IMR-90 (cell line): ENCODE measurements at regions not wholly inside any gene's neighbourhood (a gene's known extent, or its start where the extent isn't known, plus 50 kb on each side); places are given as distances from the start of the nearest gene placed in this dataset.

Experiments
- ATAC-seq: fragments of 200-7000 bp; cut with Tn5 transposase; 2 replicates; pipeline ENCODE4 v1.9.1; 2020; ENCODE audit warnings: low read depth, mild to moderate bottlenecking, moderate library complexity
- BruUV-seq: library from RNA; stranded (reverse); fragments of 400-500 nt; replicated peaks from 2 replicates; lab custom pipeline; 2021; lab: Mats Ljungman, UMichigan
- CTCF ChIA-PET: fragments of 300-600 bp; formaldehyde crosslinking; extraction: SDS; loops from one replicate; lab custom pipeline; 2021; ENCODE audit warnings: antibody characterized with exemption; lab: Yijun Ruan, JAX
- POLR2A ChIA-PET: fragments of 300-600 bp; sonication (Branson Sonifier 250); formaldehyde crosslinking; loops from one replicate; lab custom pipeline; 2022; ENCODE audit warnings: antibody characterized with exemption; ENCODE audit not compliant: unreplicated experiment; lab: Charles Lee
- DNase-seq: peaks from one replicate; pipeline ENCODE4 v3.0.0; 2013
- H2AFZ ChIP-seq: replicated peaks from 2 replicates; pipeline ENCODE3; 2013; ENCODE audit warnings: low read length, mild to moderate bottlenecking; ENCODE audit not compliant: poor library complexity
- H2AK5ac ChIP-seq: 2 replicates; pipeline ENCODE4 v1.6.1; 2013; ENCODE audit warnings: low read depth, low read length, inconsistent platforms
- H2AK9ac ChIP-seq: replicated peaks from 2 replicates; pipeline ENCODE3; 2013; ENCODE audit warnings: mild to moderate bottlenecking, low read depth, low read length, moderate library complexity; ENCODE audit not compliant: poor library complexity
- H2BK120ac ChIP-seq: 2 replicates; pipeline ENCODE4 v1.6.1; 2013; ENCODE audit warnings: low read depth, low read length, inconsistent platforms
- H2BK15ac ChIP-seq: 3 replicates; pipeline ENCODE4 v1.6.1; 2013; ENCODE audit warnings: low read depth, low read length, inconsistent platforms
- H2BK20ac ChIP-seq: 2 replicates; pipeline ENCODE4 v1.6.1; 2013; ENCODE audit warnings: low read depth, mild to moderate bottlenecking, inconsistent platforms, low read length, moderate library complexity
- H2BK5ac ChIP-seq: 2 replicates; pipeline ENCODE4 v1.6.1; 2013; ENCODE audit warnings: mild to moderate bottlenecking, low read depth, low read length, inconsistent platforms; ENCODE audit not compliant: poor library complexity, severe bottlenecking
- H3K14ac ChIP-seq: replicated peaks from 2 replicates; pipeline ENCODE4 v1.6.1; 2013; ENCODE audit warnings: low read depth, low read length, inconsistent platforms
- H3K18ac ChIP-seq: 2 replicates; pipeline ENCODE4 v1.6.1; 2013; ENCODE audit warnings: low read depth, low read length, control low read depth
- H3K23ac ChIP-seq: 2 replicates; pipeline ENCODE4 v1.6.1; 2013; ENCODE audit warnings: low read depth, low read length, inconsistent platforms
- H3K27ac ChIP-seq: 2 replicates; pipeline ENCODE4 v1.5.1; 2013; ENCODE audit warnings: mild to moderate bottlenecking, control low read depth, low read length; ENCODE audit not compliant: insufficient read depth
- H3K27me3 ChIP-seq: 2 replicates; pipeline ENCODE4 v1.6.1; 2013; ENCODE audit warnings: low read length; ENCODE audit not compliant: control insufficient read depth, insufficient read depth
- H3K36me3 ChIP-seq: 2 replicates; pipeline ENCODE4 v1.6.1; 2013; ENCODE audit warnings: low read length, mixed read lengths; ENCODE audit not compliant: control insufficient read depth, insufficient read depth
- H3K4ac ChIP-seq: 2 replicates; pipeline ENCODE4 v1.6.1; 2013; ENCODE audit warnings: low read depth, low read length, inconsistent platforms
- H3K4me1 ChIP-seq: 2 replicates; pipeline ENCODE4 v1.6.1; 2013; ENCODE audit warnings: low read length, mixed read lengths; ENCODE audit not compliant: control insufficient read depth, insufficient read depth
- H3K4me2 ChIP-seq: 2 replicates; pipeline ENCODE4 v1.6.1; 2013; ENCODE audit warnings: low read depth, mild to moderate bottlenecking, control low read depth, low read length, moderate library complexity
- H3K4me3 ChIP-seq: 2 replicates; pipeline ENCODE4 v1.5.1; 2013; ENCODE audit warnings: low read depth, mild to moderate bottlenecking, control low read depth, low read length, moderate library complexity; ENCODE audit not compliant: insufficient read depth
- H3K56ac ChIP-seq: 2 replicates; pipeline ENCODE4 v1.6.1; 2013; ENCODE audit warnings: low read length, inconsistent platforms; ENCODE audit not compliant: insufficient read depth; ENCODE audit errors: extremely low read depth
- H3K79me1 ChIP-seq, 2 experiments: 2 replicates each; pipeline ENCODE4 v1.6.1; 2013; ENCODE audit warnings: low read length in 2 of 2, inconsistent platforms in 1 of 2, low read depth in 1 of 2
- H3K9ac ChIP-seq: 2 replicates; pipeline ENCODE4 v1.6.1; 2013; ENCODE audit warnings: low read depth, low read length, control low read depth
- H3K9me1 ChIP-seq: 2 replicates; pipeline ENCODE4 v1.6.1; 2013; ENCODE audit warnings: low read length, inconsistent platforms; ENCODE audit not compliant: insufficient read depth
- H3K9me3 ChIP-seq: 2 replicates; pipeline ENCODE4 v1.6.1; 2013; ENCODE audit warnings: low read length; ENCODE audit not compliant: control insufficient read depth, insufficient read depth
- H4K20me1 ChIP-seq: 2 replicates; pipeline ENCODE4 v1.6.1; 2013; ENCODE audit warnings: low read length, inconsistent platforms; ENCODE audit not compliant: insufficient read depth
- H4K5ac ChIP-seq: 2 replicates; pipeline ENCODE4 v1.6.1; 2013; ENCODE audit warnings: mild to moderate bottlenecking, low read depth, low read length, control low read depth
- H4K8ac ChIP-seq, 2 experiments: 2 replicates each; pipeline ENCODE4 v1.6.1; 2013; ENCODE audit warnings: low read depth in 2 of 2, low read length in 2 of 2, control low read depth in 1 of 2, inconsistent platforms in 1 of 2
- H4K91ac ChIP-seq: 2 replicates; pipeline ENCODE4 v1.6.1; 2013; ENCODE audit warnings: low read depth, low read length, inconsistent platforms; ENCODE audit not compliant: insufficient read depth
- BHLHE40 ChIP-seq: fragments of 150-350 bp; IDR thresholded peaks from 2 replicates; pipeline ENCODE4 v1.6.1; 2016; ENCODE audit warnings: mild to moderate bottlenecking, low read depth, low read length
- RCOR1 ChIP-seq: IDR thresholded peaks from 2 replicates; pipeline ENCODE4 v1.6.1; 2012; ENCODE audit warnings: mild to moderate bottlenecking, low read length, improper control_type of control experiment; ENCODE audit not compliant: insufficient replicate concordance
- WGBS, 2 experiments: methylation state at CpG; one replicate each; pipeline versions ENCODE4 v1.1.5 to v1.1.7; 2013; ENCODE audit warnings: missing lambda C conversion rate in 2 of 2; ENCODE audit not compliant: insufficient read length in 1 of 2; ENCODE audit errors: extremely low coverage in 2 of 2; 5-methylcytosine and 5-hydroxymethylcytosine counted together
- dilution Hi-C: fragments of 300-500 bp; cut with HindIII; formaldehyde crosslinking; loops from one replicate; pipeline ENCODE4 v1.14.3; 2018; ENCODE audit warnings: low sequenced_read_pairs; ENCODE audit not compliant: unreplicated experiment
- in situ Hi-C: fragments of 300-500 bp; cut with MboI; formaldehyde crosslinking; loops from 3 replicates; pipeline ENCODE4 v1.14.3; 2019; ENCODE audit warnings: low sequenced_read_pairs, inconsistent platforms, mixed read lengths
- intact Hi-C: fragments of 100-400 bp; cut with micrococcal nuclease; formaldehyde crosslinking; loops from 2 replicates; pipeline ENCODE4 v1.10.0; 2022

- H3K4me1 ChIP-seq, result no peaks in the 10 kb centered on the region
- ATAC-seq (no peak), DNase-seq (no peak)
- no peak overlapping the region for H2BK120ac ChIP-seq
- no peak overlapping the region for H3K4ac ChIP-seq
- H3K9me3 ChIP-seq, result peaks cover 10% of the 10 kb centered on the region
- intact Hi-C loops (no loop called here), in situ Hi-C loops (no loop called here), dilution Hi-C loops (no loop called here)
- H3K27me3 ChIP-seq, result no peaks in the 10 kb centered on the region
- H3K56ac ChIP-seq, result no peak overlapping the region
- BruUV-seq, result no TSS peak
- no peak overlapping the region for H3K4me2 ChIP-seq
- no peak overlapping the region for H4K5ac ChIP-seq
- no peak overlapping the region for H3K23ac ChIP-seq
- CTCF ChIA-PET, result no interaction called here
- H4K20me1 ChIP-seq, result no peaks in the 10 kb centered on the region
- no peak overlapping the region for H2BK20ac ChIP-seq
- H2AK5ac ChIP-seq, result no peak overlapping the region
- H2BK5ac ChIP-seq, result no peak overlapping the region
- H3K18ac ChIP-seq, result no peak overlapping the region
- no peak overlapping the region for H3K9ac ChIP-seq
- H2BK15ac ChIP-seq, result no peak overlapping the region
- no peak overlapping the region for H4K8ac ChIP-seq
- TF ChIP-seq BHLHE40 (no peak), RCOR1 (no peak)
- H3K9me1 ChIP-seq, result no peaks in the 10 kb centered on the region
- no peak overlapping the region for H2AFZ ChIP-seq
- H3K79me1 ChIP-seq, result no peaks in the 10 kb centered on the region
- H4K91ac ChIP-seq, result no peak overlapping the region
- H3K36me3 ChIP-seq, result no peaks in the 10 kb centered on the region
- no peak overlapping the region for H3K4me3 ChIP-seq
- H2AK9ac ChIP-seq, result no peak overlapping the region
- H3K27ac ChIP-seq, result no peak overlapping the region
- H3K14ac ChIP-seq, result no peak overlapping the region
- POLR2A ChIA-PET, result no interaction called here
- WGBS, 2 experiments, result no CpG with 5 or more reads among the region's 2 CpGs
Measured at GRCh38 chr3:34882764-34883163, 756.6 kb upstream of the ARPP21 start.
